ENCODE measurements at regions not wholly inside any gene's neighbourhood (a gene's known extent, or its start where the extent isn't known, plus 50 kb on each side); places are given as distances from the start of the nearest gene placed in this dataset.

DNA sequence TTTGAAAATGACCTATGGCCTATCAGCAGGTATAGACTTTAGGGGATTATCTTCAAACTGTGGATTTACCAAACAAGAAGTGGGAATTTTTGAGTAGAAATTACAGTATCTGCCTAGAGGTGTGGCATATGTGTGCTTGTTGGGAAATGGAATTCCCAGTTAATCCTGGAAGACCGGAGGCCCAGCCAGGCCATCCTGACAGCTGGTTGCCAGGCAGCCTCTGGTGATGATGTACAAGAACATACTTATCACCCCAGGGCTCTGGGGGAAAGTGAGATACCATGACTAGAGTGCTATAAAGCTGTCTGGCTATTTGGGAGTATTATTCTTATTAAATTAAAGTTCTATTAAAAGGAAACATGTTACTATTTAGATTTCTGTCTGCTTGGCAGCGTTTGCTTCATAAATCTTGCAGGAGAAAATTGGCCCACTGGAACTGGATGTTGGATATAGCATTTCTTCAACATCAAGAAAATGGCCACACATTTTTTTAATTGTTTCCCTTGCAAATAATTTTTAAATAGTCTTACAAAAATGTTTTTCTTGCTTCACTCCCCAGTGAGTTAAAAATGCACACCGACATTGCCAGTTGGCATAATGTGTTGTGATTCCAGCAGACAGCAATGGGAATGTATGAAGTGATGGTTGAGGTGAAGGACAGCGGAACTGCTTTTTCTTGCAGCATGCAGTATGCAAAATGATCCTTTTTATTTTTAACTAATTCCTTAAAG is 187.8 kb downstream of the MYLK4 start:
- Histone ChIP-seq H2BK12ac (ENCODE audit: low read length) (no peak overlapping the region), H3K23ac (ENCODE audit: low read length) (no peak overlapping the region), H3K4me1 (ENCODE audit: control insufficient read depth in 1 of 2, insufficient read depth in 2 of 2, low read length in 2 of 2) (no peaks in the 10 kb centered on the region), H3K9me3 (ENCODE audit: insufficient read depth, low read depth, low read length) (peaks cover 2% of the 10 kb centered on the region), H2BK5ac (ENCODE audit: low read depth, low read length, poor library complexity) (no peak overlapping the region), H2AFZ (ENCODE audit: insufficient read depth, low read length, poor library complexity) (no peak overlapping the region), H3K9ac (ENCODE audit: low read length) (no peak overlapping the region), H3K4ac (ENCODE audit: low read depth, low read length) (no peak overlapping the region), H3K14ac (ENCODE audit: low read length) (no peak overlapping the region), H4K8ac (ENCODE audit: low read depth, low read length) (no peak overlapping the region), H2BK120ac (ENCODE audit: insufficient read depth, low read length, poor library complexity) (no peak overlapping the region), H3K18ac (ENCODE audit: low read length) (no peak overlapping the region), H3K4me2 (ENCODE audit: low read length) (no peak overlapping the region), H3K79me1 (ENCODE audit: low read length) (no peaks in the 10 kb centered on the region), H3K79me2 (ENCODE audit: control insufficient read depth, insufficient read depth, low read length, poor library complexity) (no peaks in the 10 kb centered on the region), H2AK5ac (ENCODE audit: low read length) (no peak overlapping the region), H3K36me3 (ENCODE audit: control insufficient read depth in 1 of 2, insufficient read depth in 2 of 2, low read length in 2 of 2) (no peaks in the 10 kb centered on the region), H3K4me3 (ENCODE audit: low read depth, low read length) (no peak overlapping the region), H3K27me3 (ENCODE audit: insufficient read depth, low read length) (no peaks in the 10 kb centered on the region), H4K12ac (ENCODE audit: low read depth, low read length) (no peak overlapping the region), H4K91ac (ENCODE audit: low read depth, low read length) (no peak overlapping the region), H3K27ac (ENCODE audit: low read depth, low read length) (no peak overlapping the region)
- no CpG with 5 or more reads among the region's 4 CpGs for WGBS (ENCODE audit: extremely low coverage, insufficient coverage, insufficient read length)
- no peak for DNase-seq

- no peak overlapping the region for H3K4ac ChIP-seq (ENCODE audit: low read depth, low read length)
- no peak overlapping the region for H3K4me3 ChIP-seq (ENCODE audit: low read depth, low read length)
- no peak overlapping the region for H3K27ac ChIP-seq (ENCODE audit: low read depth, low read length)
These were observed 189.6 kb downstream of the MYLK4 start for GRCh38 chr6:2560917-2561698.

GRCh38 chr6:2560140-2560818 is 190.4 kb downstream of the MYLK4 start:
- Histone ChIP-seq H2BK120ac (ENCODE audit: insufficient read depth, low read length, poor library complexity) (no peak overlapping the region), H3K36me3 (ENCODE audit: control insufficient read depth in 1 of 2, insufficient read depth in 2 of 2, low read length in 2 of 2) (no peaks in the 10 kb centered on the region), H3K27ac (ENCODE audit: low read depth, low read length) (no peak overlapping the region), H3K14ac (ENCODE audit: low read length) (no peak overlapping the region), H3K23ac (ENCODE audit: low read length) (no peak overlapping the region), H3K9ac (ENCODE audit: low read length) (no peak overlapping the region), H4K12ac (ENCODE audit: low read depth, low read length) (no peak overlapping the region), H3K79me1 (ENCODE audit: low read length) (no peaks in the 10 kb centered on the region), H2BK5ac (ENCODE audit: low read depth, low read length, poor library complexity) (no peak overlapping the region), H2AK5ac (ENCODE audit: low read length) (no peak overlapping the region), H3K79me2 (ENCODE audit: control insufficient read depth, insufficient read depth, low read length, poor library complexity) (no peaks in the 10 kb centered on the region), H3K4me2 (ENCODE audit: low read length) (no peak overlapping the region), H3K27me3 (ENCODE audit: insufficient read depth, low read length) (no peaks in the 10 kb centered on the region), H3K4me1 (ENCODE audit: control insufficient read depth in 1 of 2, insufficient read depth in 2 of 2, low read length in 2 of 2) (no peaks in the 10 kb centered on the region), H2AFZ (ENCODE audit: insufficient read depth, low read length, poor library complexity) (no peak overlapping the region), H4K91ac (ENCODE audit: low read depth, low read length) (no peak overlapping the region), H3K18ac (ENCODE audit: low read length) (no peak overlapping the region), H3K4ac (ENCODE audit: low read depth, low read length) (no peak overlapping the region), H2BK12ac (ENCODE audit: low read length) (no peak overlapping the region), H3K9me3 (ENCODE audit: insufficient read depth, low read depth, low read length) (peaks cover 4% of the 10 kb centered on the region), H4K8ac (ENCODE audit: low read depth, low read length) (no peak overlapping the region), H3K4me3 (ENCODE audit: low read depth, low read length) (no peak overlapping the region)
- no peak for DNase-seq
- WGBS (ENCODE audit: extremely low coverage, insufficient coverage, insufficient read length) = no CpG with 5 or more reads among the region's 8 CpGs

More at GRCh38 chr6:2560917-2561698, 189.6 kb downstream of the MYLK4 start:
- Histone ChIP-seq H3K4me1 (ENCODE audit: control insufficient read depth in 1 of 2, insufficient read depth in 2 of 2, low read length in 2 of 2) (no peaks in the 10 kb centered on the region), H3K79me1 (ENCODE audit: low read length) (no peaks in the 10 kb centered on the region), H4K12ac (ENCODE audit: low read depth, low read length) (no peak overlapping the region), H4K8ac (ENCODE audit: low read depth, low read length) (no peak overlapping the region), H2BK120ac (ENCODE audit: insufficient read depth, low read length, poor library complexity) (no peak overlapping the region), H3K14ac (ENCODE audit: low read length) (no peak overlapping the region), H3K36me3 (ENCODE audit: control insufficient read depth in 1 of 2, insufficient read depth in 2 of 2, low read length in 2 of 2) (no peaks in the 10 kb centered on the region), H3K27me3 (ENCODE audit: insufficient read depth, low read length) (no peaks in the 10 kb centered on the region), H3K23ac (ENCODE audit: low read length) (no peak overlapping the region), H3K4me2 (ENCODE audit: low read length) (no peak overlapping the region), H4K91ac (ENCODE audit: low read depth, low read length) (no peak overlapping the region), H2AK5ac (ENCODE audit: low read length) (no peak overlapping the region), H3K9ac (ENCODE audit: low read length) (no peak overlapping the region), H2AFZ (ENCODE audit: insufficient read depth, low read length, poor library complexity) (no peak overlapping the region), H3K9me3 (ENCODE audit: insufficient read depth, low read depth, low read length) (peaks cover 4% of the 10 kb centered on the region), H2BK12ac (ENCODE audit: low read length) (no peak overlapping the region), H2BK5ac (ENCODE audit: low read depth, low read length, poor library complexity) (no peak overlapping the region), H3K79me2 (ENCODE audit: control insufficient read depth, insufficient read depth, low read length, poor library complexity) (no peaks in the 10 kb centered on the region), H3K18ac (ENCODE audit: low read length) (no peak overlapping the region)
- WGBS (ENCODE audit: extremely low coverage, insufficient coverage, insufficient read length) = no CpG with 5 or more reads among the region's 12 CpGs
- no peak for DNase-seq

GRCh38 chr6:2558861-2559801 is 191.6 kb downstream of the MYLK4 start:
- Histone ChIP-seq H2BK12ac (ENCODE audit: low read length) (no peak overlapping the region), H2BK5ac (ENCODE audit: low read depth, low read length, poor library complexity) (no peak overlapping the region), H3K4me3 (ENCODE audit: low read depth, low read length) (no peak overlapping the region), H3K4me2 (ENCODE audit: low read length) (no peak overlapping the region), H2AFZ (ENCODE audit: insufficient read depth, low read length, poor library complexity) (no peak overlapping the region), H3K23ac (ENCODE audit: low read length) (no peak overlapping the region), H3K79me2 (ENCODE audit: control insufficient read depth, insufficient read depth, low read length, poor library complexity) (no peaks in the 10 kb centered on the region), H4K8ac (ENCODE audit: low read depth, low read length) (no peak overlapping the region), H2AK5ac (ENCODE audit: low read length) (no peak overlapping the region), H4K12ac (ENCODE audit: low read depth, low read length) (no peak overlapping the region), H4K91ac (ENCODE audit: low read depth, low read length) (no peak overlapping the region), H3K27me3 (ENCODE audit: insufficient read depth, low read length) (no peaks in the 10 kb centered on the region), H3K14ac (ENCODE audit: low read length) (no peak overlapping the region), H3K27ac (ENCODE audit: low read depth, low read length) (no peak overlapping the region), H3K9ac (ENCODE audit: low read length) (no peak overlapping the region), H3K79me1 (ENCODE audit: low read length) (no peaks in the 10 kb centered on the region), H3K9me3 (ENCODE audit: insufficient read depth, low read depth, low read length) (peaks cover 4% of the 10 kb centered on the region), H3K4ac (ENCODE audit: low read depth, low read length) (no peak overlapping the region), H3K18ac (ENCODE audit: low read length) (no peak overlapping the region), H2BK120ac (ENCODE audit: insufficient read depth, low read length, poor library complexity) (no peak overlapping the region), H3K4me1 (ENCODE audit: control insufficient read depth in 1 of 2, insufficient read depth in 2 of 2, low read length in 2 of 2) (no peaks in the 10 kb centered on the region), H3K36me3 (ENCODE audit: control insufficient read depth in 1 of 2, insufficient read depth in 2 of 2, low read length in 2 of 2) (no peaks in the 10 kb centered on the region)
- WGBS (ENCODE audit: extremely low coverage, insufficient coverage, insufficient read length) = no CpG with 5 or more reads among the region's 25 CpGs
- no peak for DNase-seq
